Hepatic stellate cell (primary cell): ENCODE measurements at regions not wholly inside any gene's neighbourhood (a gene's known extent, or its start where the extent isn't known, plus 50 kb on each side); places are given as distances from the start of the nearest gene placed in this dataset.

Source experiments
- DNase-seq: peaks from one replicate; pipeline ENCODE4 v3.0.0; 2011; ENCODE audit warnings: low spot score

GRCh38 chr9:16202914-16203728 lies 650.3 kb downstream of the CCDC171 start:
- peak; percentile 87 for DNase-seq

DNA sequence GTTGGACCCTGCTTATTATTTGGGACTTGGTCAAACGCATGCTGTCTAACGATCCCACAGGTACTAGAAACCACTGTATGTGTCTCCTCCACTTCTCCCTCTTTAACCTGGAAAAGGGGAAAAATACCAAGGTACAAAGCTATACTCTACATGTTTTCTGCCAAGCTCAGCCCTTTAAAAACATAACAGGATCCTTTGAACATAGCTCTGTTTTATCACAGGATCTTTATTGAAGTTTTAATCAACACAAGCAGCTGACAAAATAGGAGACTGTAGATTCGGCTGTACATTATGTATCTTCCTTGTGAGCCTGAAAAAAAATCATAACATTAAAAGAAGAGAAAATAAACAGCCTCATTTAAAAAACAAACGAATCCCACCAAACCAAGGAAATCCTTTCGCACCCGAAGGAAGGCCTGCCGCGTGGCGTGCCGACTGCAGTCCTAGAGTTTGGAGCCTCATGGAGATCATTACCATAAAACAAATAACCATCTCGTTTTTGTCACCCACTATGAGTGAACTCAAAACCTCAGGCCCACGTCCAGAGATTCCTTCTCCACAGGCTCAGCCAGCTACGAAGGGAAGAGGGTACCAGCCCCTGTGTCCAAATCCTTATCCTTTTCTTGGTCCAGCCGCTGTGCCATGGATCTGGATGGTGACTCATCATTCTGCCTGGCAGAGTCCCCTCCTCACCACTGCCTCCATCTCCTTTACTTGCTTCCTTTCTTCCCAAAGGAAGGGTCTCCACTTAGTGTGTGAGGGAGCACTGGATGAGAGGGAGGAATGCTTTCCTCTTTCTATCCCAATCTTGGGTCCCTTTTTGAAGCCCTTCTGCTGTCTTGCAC lies 651.1 kb downstream of the CCDC171 start:
- no peak for DNase-seq

- no peak for DNase-seq
These were observed 652.6 kb downstream of the CCDC171 start for GRCh38 chr9:16205455-16205854.

- DNase-seq = no peak
These were observed 653.7 kb downstream of the CCDC171 start for GRCh38 chr9:16206518-16206917.

DNA sequence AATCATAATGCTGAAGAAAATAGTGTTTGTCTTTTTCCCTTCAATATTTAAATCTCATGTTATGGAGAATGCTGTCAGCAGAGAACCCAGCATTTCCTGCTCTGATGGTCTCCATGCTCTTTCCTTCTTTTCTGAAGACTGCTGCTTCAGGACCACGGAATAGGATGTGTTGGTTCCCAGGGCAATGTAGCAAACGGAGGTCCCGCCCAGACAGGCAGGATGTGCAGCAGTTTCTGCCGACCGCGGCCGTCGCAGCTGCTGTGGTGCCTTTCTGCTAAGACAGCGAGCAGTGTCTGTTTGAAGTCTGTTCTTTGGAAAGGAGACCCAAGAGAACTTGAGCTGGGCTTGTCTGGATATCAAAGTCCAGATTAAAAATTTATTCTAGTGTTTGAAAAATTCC lies 654.3 kb downstream of the CCDC171 start:
- DNase-seq = peak; percentile 48

GRCh38 chr9:16210440-16210839 lies 657.6 kb downstream of the CCDC171 start:
- no peak for DNase-seq

DNA sequence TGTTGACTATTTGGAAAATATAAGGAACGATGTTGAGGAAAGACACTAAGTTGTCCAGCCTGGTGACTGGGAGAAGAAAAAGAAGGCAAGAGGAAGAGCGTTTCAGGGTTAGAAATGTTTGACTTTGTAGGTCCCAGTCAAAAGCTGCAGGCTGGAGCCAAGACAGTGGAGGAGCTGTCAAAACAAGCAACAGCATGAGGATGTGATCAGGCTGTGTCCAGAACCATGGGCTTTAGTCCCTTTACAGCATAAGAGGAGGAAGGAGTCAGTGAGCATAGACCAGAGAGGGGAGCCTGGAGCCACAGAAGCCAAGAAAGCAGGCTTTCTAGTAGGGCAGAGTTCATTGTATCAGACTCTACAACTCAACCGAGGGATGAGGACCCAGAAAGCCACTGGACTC lies 658.5 kb downstream of the BNC2 start:
- no peak for DNase-seq

DNA sequence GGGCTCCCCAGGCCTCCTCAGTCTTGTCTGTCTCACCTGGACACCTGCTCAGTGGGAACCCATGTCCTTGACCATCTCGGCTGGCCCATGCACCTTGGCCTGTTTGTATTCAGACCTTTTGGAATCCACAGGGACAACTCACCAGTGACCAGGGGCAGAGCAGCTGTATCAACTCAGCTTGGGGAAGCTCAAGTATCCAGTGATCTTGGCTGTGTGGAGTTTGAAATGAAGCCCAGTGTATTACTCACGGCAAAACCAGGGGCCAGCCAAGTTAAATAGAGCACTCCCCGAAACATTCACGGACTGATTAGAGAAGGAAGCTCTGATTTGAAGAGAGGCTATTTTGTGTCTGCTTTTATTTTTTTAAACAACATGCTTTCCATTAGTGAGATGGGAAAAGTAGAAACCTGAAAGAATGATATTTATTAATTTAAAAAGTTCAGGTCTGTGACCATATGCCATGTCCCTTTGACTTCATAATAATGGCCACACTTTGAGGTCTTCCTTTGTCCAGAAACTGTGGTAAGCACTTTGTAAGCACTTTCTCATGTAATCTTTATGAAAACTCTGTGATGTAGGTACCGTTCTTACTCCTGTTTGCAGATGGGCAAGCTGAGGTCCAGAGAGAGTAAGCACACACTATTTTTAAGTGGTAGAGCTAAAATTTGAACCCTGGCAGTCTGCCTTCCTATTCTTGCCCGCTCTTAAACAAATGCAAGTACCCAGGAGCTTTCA lies 656.5 kb downstream of the BNC2 start:
- peak; percentile 94 for DNase-seq

GRCh38 chr9:16214677-16215352 lies 655.7 kb downstream of the BNC2 start:
- no peak for DNase-seq

DNA sequence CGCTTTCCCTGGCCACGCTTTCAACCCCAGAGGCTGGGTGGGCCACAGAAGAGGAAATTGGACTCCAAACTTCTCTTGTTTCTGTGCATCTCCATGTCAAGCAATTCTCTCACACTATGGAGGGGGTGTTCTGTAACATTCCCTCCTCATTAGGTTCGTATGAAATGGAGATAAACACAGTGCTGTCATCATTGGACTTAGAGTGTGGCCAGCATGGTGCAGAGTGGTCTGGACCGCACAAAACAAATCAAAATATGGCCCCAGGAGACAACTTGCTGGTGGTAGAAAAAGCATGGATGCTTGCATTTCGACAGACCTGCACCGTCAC lies 655.2 kb downstream of the BNC2 start:
- no peak for DNase-seq

DNA sequence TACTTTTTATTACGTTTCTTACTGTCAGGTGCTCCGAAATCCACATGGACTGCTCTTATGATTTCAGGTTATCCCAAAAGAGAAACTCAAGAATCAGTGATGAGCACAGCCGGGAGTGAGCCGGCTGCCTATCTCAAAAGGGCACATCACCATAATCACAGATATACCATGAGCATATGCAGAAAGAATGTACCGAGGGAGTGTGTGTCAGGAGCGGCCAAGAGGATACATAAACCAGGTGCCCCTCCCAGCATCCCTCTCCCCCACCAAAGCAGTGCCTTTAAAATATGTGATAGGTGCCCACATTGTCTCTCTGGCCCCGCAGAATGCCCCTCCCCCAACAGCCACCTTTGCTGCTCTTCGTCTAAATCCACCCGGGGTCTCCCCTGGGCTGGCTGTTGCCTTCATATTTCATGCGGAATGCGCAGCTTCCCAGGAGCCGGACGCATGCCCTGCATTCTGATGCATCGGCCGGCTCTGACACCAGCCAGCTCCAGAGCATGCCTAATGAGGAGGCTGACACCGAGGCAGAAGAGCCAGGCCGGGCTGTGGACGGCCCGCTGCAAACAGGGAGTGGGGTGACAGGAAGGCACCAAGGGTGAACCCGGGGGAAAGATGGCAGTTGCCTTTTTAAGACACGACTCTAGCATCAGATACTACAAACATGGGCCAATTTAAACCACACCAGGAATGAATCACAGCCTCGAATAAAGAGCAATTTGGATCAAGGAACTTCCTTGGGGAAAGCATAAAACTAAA lies 652.3 kb downstream of the BNC2 start:
- DNase-seq = no peak

GRCh38 chr9:16221366-16221765 lies 649.1 kb downstream of the BNC2 start:
- no peak for DNase-seq

DNA sequence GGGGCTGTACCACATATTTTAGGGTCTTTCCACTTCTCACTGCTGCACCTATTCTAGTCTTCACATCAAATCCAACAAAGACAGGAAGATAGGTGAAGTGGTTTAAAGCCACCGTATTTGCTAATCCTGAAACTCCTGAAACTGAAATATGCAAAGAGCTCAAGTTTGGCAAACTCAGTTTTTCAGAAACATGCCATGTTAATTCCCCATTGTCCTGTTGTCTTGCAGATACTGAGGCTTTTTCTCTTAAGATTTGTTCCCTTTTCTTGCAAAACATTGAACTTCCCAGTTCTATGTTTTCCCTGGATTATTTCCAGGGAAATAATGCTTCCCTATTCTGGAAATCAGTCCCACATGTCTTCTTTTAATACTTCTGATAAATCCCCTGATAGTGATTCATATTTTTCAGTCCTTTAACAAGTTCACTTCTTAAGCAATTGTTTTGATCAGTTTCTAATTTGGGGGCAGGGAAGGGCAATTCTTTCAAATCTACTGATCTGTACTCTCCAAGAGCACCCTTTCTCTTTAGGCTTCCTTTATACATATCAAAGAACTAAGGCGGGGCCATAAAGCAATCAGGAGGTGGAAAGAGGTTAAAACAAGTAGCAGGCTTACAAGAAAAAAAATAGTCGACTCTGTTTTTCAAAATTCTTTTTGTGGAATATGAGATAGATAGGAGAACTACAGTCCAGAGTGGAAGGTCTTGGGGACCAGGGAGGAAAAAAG lies 648.5 kb downstream of the BNC2 start:
- no peak for DNase-seq

GRCh38 chr9:16223074-16223871 lies 647.2 kb downstream of the BNC2 start:
- no peak for DNase-seq

DNA sequence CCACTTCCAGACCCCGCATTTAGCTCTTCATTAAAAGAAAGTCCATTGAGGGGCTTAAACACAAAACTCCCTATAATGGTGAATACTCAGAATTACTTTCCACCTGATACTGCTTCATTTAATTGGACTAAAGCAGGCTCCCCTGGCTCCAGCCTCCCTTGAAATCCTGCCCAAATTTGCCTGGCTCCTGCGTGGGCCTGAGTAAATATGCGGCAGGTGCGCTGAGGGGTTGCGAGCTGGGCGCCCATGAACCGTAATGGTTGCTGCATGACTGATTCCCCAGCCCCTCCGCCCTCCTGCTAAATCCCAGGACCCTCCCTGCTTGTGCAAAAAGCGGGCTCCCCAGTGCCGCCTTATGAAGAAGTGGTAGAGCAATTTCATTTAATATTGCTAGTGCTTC lies 639.7 kb downstream of the BNC2 start:
- no peak for DNase-seq

DNA sequence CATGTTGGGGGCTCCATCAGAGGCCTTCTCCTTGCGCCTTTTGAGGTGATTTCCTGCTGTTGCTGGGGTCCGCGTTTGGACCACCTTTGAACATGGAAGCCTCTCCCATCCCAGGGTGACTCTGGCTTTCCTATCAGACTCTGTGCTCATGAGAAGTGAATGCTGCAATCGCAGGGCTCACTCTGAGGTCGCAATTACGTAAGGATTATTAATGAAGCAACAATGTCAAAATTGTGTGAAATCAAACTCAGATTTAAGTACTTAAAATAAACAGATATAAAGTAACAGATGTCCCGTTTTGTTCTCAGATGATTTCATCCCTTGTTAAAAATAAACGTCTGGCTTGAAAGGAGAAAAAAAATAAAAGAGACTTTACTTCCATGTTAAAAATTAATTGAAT lies 634.2 kb downstream of the BNC2 start:
- peak; percentile 62 for DNase-seq

- no peak for DNase-seq
These were observed 633.6 kb downstream of the BNC2 start for GRCh38 chr9:16236882-16237281.

- no peak for DNase-seq
These were observed 631.8 kb downstream of the BNC2 start for GRCh38 chr9:16238623-16239138.

DNA sequence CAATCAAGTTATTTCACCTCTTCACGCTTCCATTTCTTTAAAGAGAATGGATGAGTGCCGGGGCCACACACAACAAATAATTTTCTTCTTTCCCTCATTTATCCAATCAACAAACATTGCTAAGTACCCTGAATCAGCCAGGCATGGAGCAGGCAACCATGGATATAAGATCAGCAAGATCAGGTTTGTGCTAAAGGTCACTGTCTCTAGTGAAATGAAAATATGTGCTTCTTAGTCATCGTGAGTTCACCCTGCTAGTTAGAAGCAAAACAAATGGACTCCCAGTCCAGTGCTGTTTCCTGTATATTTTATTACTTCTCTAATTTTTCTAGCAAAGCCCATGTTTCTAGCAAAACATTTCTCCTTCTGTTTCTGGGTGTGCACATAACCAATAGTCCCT lies 629.2 kb downstream of the BNC2 start:
- DNase-seq = peak; percentile 41

DNA sequence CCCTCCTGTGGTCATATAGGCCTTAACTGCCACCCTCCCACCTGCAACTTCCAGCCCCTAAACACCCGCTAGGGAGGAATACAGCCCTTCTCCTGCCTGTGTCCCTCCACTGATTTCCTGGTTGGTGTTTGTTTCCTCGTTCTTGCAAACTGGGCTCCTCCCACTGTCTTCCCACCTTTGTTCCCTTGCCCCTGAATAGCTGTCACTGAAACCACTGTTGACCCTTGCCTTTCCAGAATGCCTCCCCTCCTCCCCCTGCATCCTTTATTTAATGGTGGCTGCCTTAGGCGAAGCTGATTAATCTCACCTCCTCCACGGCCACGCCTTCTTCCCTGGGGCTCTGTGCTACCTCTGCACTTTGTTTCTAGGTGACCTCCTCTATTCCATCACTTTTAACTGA lies 626.7 kb downstream of the BNC2 start:
- no peak for DNase-seq
